HG02798 (cell line): ENCODE measurements at regions not wholly inside any gene's neighbourhood (a gene's known extent, or its start where the extent isn't known, plus 50 kb on each side); places are given as distances from the start of the nearest gene placed in this dataset.
"Not testable (repeated sequence)": the region's sequence is repeated elsewhere in the genome, so short reads cannot be mapped to it uniquely, and the experiment has no call there.

ENCODE experiments used
- ATAC-seq: cut with Tn5 transposase; IDR thresholded peaks from one replicate; pipeline ENCODE4 v1.9.1; 2021; ENCODE audit warnings: mild to moderate bottlenecking; ENCODE audit not compliant: unreplicated experiment, poor library complexity

GRCh38 chr18:56448751-56449150 lies 189.6 kb downstream of the TXNL1 start:
- no peak for ATAC-seq

GRCh38 chr18:56445422-56445821 lies 193.0 kb downstream of the TXNL1 start:
- ATAC-seq: no peak

- no peak for ATAC-seq
Measured at GRCh38 chr18:56444201-56444600, 194.2 kb downstream of the TXNL1 start.

- ATAC-seq: no peak
Measured at GRCh38 chr18:56443166-56443907, 195.1 kb downstream of the TXNL1 start.

GRCh38 chr18:56438480-56438879 lies 199.9 kb downstream of the TXNL1 start:
- ATAC-seq: not testable (repeated sequence)

- no peak for ATAC-seq
Measured at GRCh38 chr18:56436651-56437050, 201.7 kb downstream of the TXNL1 start.

- no peak for ATAC-seq
Measured at GRCh38 chr18:56433919-56434318, 204.5 kb downstream of the TXNL1 start.

GRCh38 chr18:56431551-56431950 lies 206.8 kb downstream of the TXNL1 start:
- no peak for ATAC-seq

GRCh38 chr18:56423626-56424025 lies 214.8 kb downstream of the TXNL1 start:
- no peak for ATAC-seq

- ATAC-seq: no peak
Measured at GRCh38 chr18:56421647-56422046, 216.7 kb downstream of the TXNL1 start.

GRCh38 chr18:56420868-56421267 lies 217.5 kb downstream of the TXNL1 start:
- not testable (repeated sequence) for ATAC-seq

- ATAC-seq: no peak
Measured at GRCh38 chr18:56414357-56414756, 224.0 kb downstream of the TXNL1 start.

GRCh38 chr18:56413862-56414261 lies 224.5 kb downstream of the TXNL1 start:
- ATAC-seq: no peak

- ATAC-seq: no peak
Measured at GRCh38 chr18:56412951-56413350, 225.4 kb downstream of the TXNL1 start.

- no peak for ATAC-seq
Measured at GRCh38 chr18:56409736-56410135, 228.7 kb downstream of the TXNL1 start.

- ATAC-seq: no peak
Measured at GRCh38 chr18:56407646-56408180, 230.7 kb downstream of the TXNL1 start.

GRCh38 chr18:56402872-56403516 lies 235.4 kb downstream of the TXNL1 start:
- no peak for ATAC-seq

- no peak for ATAC-seq
Measured at GRCh38 chr18:56393870-56394269, 244.5 kb downstream of the TXNL1 start.

GRCh38 chr18:56391931-56392590 lies 246.3 kb downstream of the TXNL1 start:
- ATAC-seq: no peak

GRCh38 chr18:56390626-56391025 lies 247.8 kb downstream of the TXNL1 start:
- ATAC-seq: no peak

- no peak for ATAC-seq
Measured at GRCh38 chr18:56389190-56389589, 249.2 kb downstream of the TXNL1 start.
